HUES48 (cell line): ENCODE measurements at regions not wholly inside any gene's neighbourhood (a gene's known extent, or its start where the extent isn't known, plus 50 kb on each side); places are given as distances from the start of the nearest gene placed in this dataset.

Source experiments
- H3K27ac ChIP-seq: one replicate; pipeline ENCODE4 v1.7.0; 2013; ENCODE audit warnings: low read depth, low read length, inconsistent platforms
- H3K27me3 ChIP-seq: 2 replicates; pipeline ENCODE4 v1.6.1; 2013; ENCODE audit warnings: mild to moderate bottlenecking, low read length; ENCODE audit not compliant: control insufficient read depth, insufficient read depth
- H3K36me3 ChIP-seq: 2 replicates; pipeline ENCODE4 v1.6.1; 2013; ENCODE audit warnings: low read length; ENCODE audit not compliant: control insufficient read depth, insufficient read depth
- H3K4me1 ChIP-seq: 2 replicates; pipeline ENCODE4 v1.6.1; 2013; ENCODE audit warnings: mild to moderate bottlenecking, low read length; ENCODE audit not compliant: control insufficient read depth, insufficient read depth
- H3K4me3 ChIP-seq: 2 replicates; pipeline ENCODE4 v1.5.1; 2013; ENCODE audit warnings: mild to moderate bottlenecking, low read depth, low read length
- H3K9ac ChIP-seq: 2 replicates; pipeline ENCODE4 v1.6.1; 2013; ENCODE audit warnings: mild to moderate bottlenecking, low read depth, low read length, moderate library complexity
- H3K9me3 ChIP-seq: 2 replicates; pipeline ENCODE4 v1.6.1; 2013; ENCODE audit warnings: low read length; ENCODE audit not compliant: control insufficient read depth, insufficient read depth

- no peaks in the 10 kb centered on the region for H3K27me3 ChIP-seq
- peaks cover 9% of the 10 kb centered on the region; the same call in 1 of the 2 replicates for H3K4me1 ChIP-seq
- no peaks in the 10 kb centered on the region for H3K9me3 ChIP-seq
- H3K36me3 ChIP-seq, result peaks cover 3% of the 10 kb centered on the region; the same call in 1 of the 2 replicates
- no peak overlapping the region for H3K9ac ChIP-seq
- no peak overlapping the region for H3K27ac ChIP-seq
- no peak overlapping the region for H3K4me3 ChIP-seq
These were observed 50.3 kb downstream of the SHANK2 start for GRCh38 chr11:71201936-71202597.

GRCh38 chr11:71201231-71201630 is 51.1 kb downstream of the SHANK2 start:
- H3K27ac ChIP-seq, result no peak overlapping the region
- H3K4me3 ChIP-seq, result no peak overlapping the region
- H3K27me3 ChIP-seq, result no peaks in the 10 kb centered on the region
- no peak overlapping the region for H3K9ac ChIP-seq
- H3K9me3 ChIP-seq, result no peaks in the 10 kb centered on the region
- H3K36me3 ChIP-seq, result peaks cover 3% of the 10 kb centered on the region; the same call in 1 of the 2 replicates
- H3K4me1 ChIP-seq, result peaks cover 4% of the 10 kb centered on the region; the same call in 1 of the 2 replicates

GRCh38 chr11:71200761-71201160 is 51.6 kb downstream of the SHANK2 start:
- no peaks in the 10 kb centered on the region for H3K9me3 ChIP-seq
- H3K36me3 ChIP-seq, result peaks cover 3% of the 10 kb centered on the region; the same call in 1 of the 2 replicates
- H3K9ac ChIP-seq, result no peak overlapping the region
- no peak overlapping the region for H3K27ac ChIP-seq
- no peaks in the 10 kb centered on the region for H3K27me3 ChIP-seq
- H3K4me1 ChIP-seq, result no peaks in the 10 kb centered on the region
- H3K4me3 ChIP-seq, result no peak overlapping the region

- no peak overlapping the region for H3K9ac ChIP-seq
- no peaks in the 10 kb centered on the region for H3K27me3 ChIP-seq
- H3K4me1 ChIP-seq, result no peaks in the 10 kb centered on the region
- H3K27ac ChIP-seq, result no peak overlapping the region
- no peak overlapping the region for H3K4me3 ChIP-seq
- peaks cover 3% of the 10 kb centered on the region; the same call in 1 of the 2 replicates for H3K36me3 ChIP-seq
- H3K9me3 ChIP-seq, result no peaks in the 10 kb centered on the region
These were observed 52.1 kb downstream of the SHANK2 start for GRCh38 chr11:71200172-71200716.

- no peak overlapping the region for H3K4me3 ChIP-seq
- no peaks in the 10 kb centered on the region for H3K9me3 ChIP-seq
- no peaks in the 10 kb centered on the region for H3K4me1 ChIP-seq
- H3K36me3 ChIP-seq, result peaks cover 3% of the 10 kb centered on the region; the same call in 1 of the 2 replicates
- H3K9ac ChIP-seq, result no peak overlapping the region
- H3K27ac ChIP-seq, result no peak overlapping the region
- no peaks in the 10 kb centered on the region for H3K27me3 ChIP-seq
These were observed 53.1 kb downstream of the SHANK2 start for GRCh38 chr11:71199226-71199820.

- H3K27ac ChIP-seq, result no peak overlapping the region
- no peaks in the 10 kb centered on the region for H3K4me1 ChIP-seq
- H3K36me3 ChIP-seq, result peaks cover 3% of the 10 kb centered on the region; the same call in 1 of the 2 replicates
- no peaks in the 10 kb centered on the region for H3K27me3 ChIP-seq
- H3K4me3 ChIP-seq, result no peak overlapping the region
- no peak overlapping the region for H3K9ac ChIP-seq
- no peaks in the 10 kb centered on the region for H3K9me3 ChIP-seq
These were observed 53.6 kb downstream of the SHANK2 start for GRCh38 chr11:71198823-71199165.

- Histone ChIP-seq H3K27ac (no peak overlapping the region), H3K27me3 (no peaks in the 10 kb centered on the region), H3K36me3 (peaks cover 3% of the 10 kb centered on the region; the same call in 1 of the 2 replicates), H3K4me1 (no peaks in the 10 kb centered on the region), H3K4me3 (no peak overlapping the region), H3K9ac (no peak overlapping the region), H3K9me3 (no peaks in the 10 kb centered on the region)
These were observed 54.1 kb downstream of the SHANK2 start for GRCh38 chr11:71198141-71198822.

GRCh38 chr11:71197096-71197495 is 55.3 kb downstream of the SHANK2 start:
- no peaks in the 10 kb centered on the region for H3K9me3 ChIP-seq
- no peak overlapping the region for H3K27ac ChIP-seq
- peaks cover 3% of the 10 kb centered on the region; the same call in 1 of the 2 replicates for H3K36me3 ChIP-seq
- no peak overlapping the region for H3K4me3 ChIP-seq
- H3K9ac ChIP-seq, result no peak overlapping the region
- H3K4me1 ChIP-seq, result no peaks in the 10 kb centered on the region
- no peaks in the 10 kb centered on the region for H3K27me3 ChIP-seq

GRCh38 chr11:71194710-71195109 is 57.7 kb downstream of the SHANK2 start:
- Histone ChIP-seq H3K4me1 (no peaks in the 10 kb centered on the region), H3K9ac (no peak overlapping the region), H3K27me3 (no peaks in the 10 kb centered on the region), H3K27ac (no peak overlapping the region), H3K4me3 (no peak overlapping the region), H3K9me3 (no peaks in the 10 kb centered on the region), H3K36me3 (peaks cover 10% of the 10 kb centered on the region; the same call in 1 of the 2 replicates)

- Histone ChIP-seq H3K9me3 (no peaks in the 10 kb centered on the region), H3K36me3 (0 out of 2 replicates have a peak, but pooled peaks cover 7% of the 10 kb centered on the region), H3K4me1 (no peaks in the 10 kb centered on the region), H3K4me3 (no peak overlapping the region), H3K9ac (no peak overlapping the region), H3K27ac (no peak overlapping the region), H3K27me3 (no peaks in the 10 kb centered on the region)
These were observed 58.9 kb downstream of the SHANK2 start for GRCh38 chr11:71193431-71193830.

GRCh38 chr11:71192629-71193028 is 59.7 kb downstream of the SHANK2 start:
- Histone ChIP-seq H3K36me3 (0 out of 2 replicates have a peak, but pooled peaks cover 7% of the 10 kb centered on the region), H3K4me1 (no peaks in the 10 kb centered on the region), H3K4me3 (no peak overlapping the region), H3K9me3 (no peaks in the 10 kb centered on the region), H3K27ac (no peak overlapping the region), H3K27me3 (no peaks in the 10 kb centered on the region), H3K9ac (no peak overlapping the region)
